Mesendoderm (in vitro differentiated cells): ENCODE measurements at regions not wholly inside any gene's neighbourhood (a gene's known extent, or its start where the extent isn't known, plus 50 kb on each side); places are given as distances from the start of the nearest gene placed in this dataset.

Source experiments
- DNase-seq: peaks from one replicate; pipeline ENCODE4 v3.0.0; 2013
- H2AK5ac ChIP-seq: 2 replicates; pipeline ENCODE4 v1.6.1; 2013; ENCODE audit warnings: low read length, inconsistent platforms
- H2BK120ac ChIP-seq: 2 replicates; pipeline ENCODE4 v1.6.1; 2013; ENCODE audit warnings: low read depth, mild to moderate bottlenecking, low read length, moderate library complexity, mixed read lengths
- H2BK15ac ChIP-seq: replicated peaks from 2 replicates; pipeline ENCODE4 v1.6.1; 2013; ENCODE audit warnings: low read depth, mild to moderate bottlenecking, moderate library complexity
- H2BK5ac ChIP-seq: 2 replicates; pipeline ENCODE4 v1.6.1; 2013; ENCODE audit warnings: low read length, inconsistent platforms
- H3K18ac ChIP-seq: 2 replicates; pipeline ENCODE4 v1.6.1; 2013; ENCODE audit warnings: mild to moderate bottlenecking, low read length, mixed read lengths
- H3K23ac ChIP-seq: one replicate; pipeline ENCODE4 v1.6.1; 2013; ENCODE audit warnings: low read length
- H3K27ac ChIP-seq: 2 replicates; pipeline ENCODE4 v1.5.1; 2013; ENCODE audit warnings: low read depth, mild to moderate bottlenecking, inconsistent platforms, low read length, moderate library complexity
- H3K27me3 ChIP-seq: 2 replicates; pipeline ENCODE4 v1.6.1; 2013; ENCODE audit warnings: low read length, control low read depth, mild to moderate bottlenecking, inconsistent platforms; ENCODE audit not compliant: insufficient read depth, poor library complexity
- H3K36me3 ChIP-seq: 2 replicates; pipeline ENCODE4 v1.6.1; 2013; ENCODE audit warnings: low read length, inconsistent platforms; ENCODE audit not compliant: control insufficient read depth, insufficient read depth
- H3K4ac ChIP-seq: one replicate; pipeline ENCODE4 v1.6.1; 2013; ENCODE audit warnings: low read depth, mild to moderate bottlenecking, low read length, moderate library complexity
- H3K4me1 ChIP-seq: 2 replicates; pipeline ENCODE4 v1.6.1; 2013; ENCODE audit warnings: low read depth, low read length, inconsistent platforms; ENCODE audit not compliant: control insufficient read depth
- H3K4me2 ChIP-seq: 2 replicates; pipeline ENCODE4 v1.6.1; 2013; ENCODE audit warnings: low read length
- H3K4me3 ChIP-seq: 2 replicates; pipeline ENCODE4 v1.5.1; 2013; ENCODE audit warnings: mild to moderate bottlenecking, low read length
- H3K56ac ChIP-seq: one replicate; pipeline ENCODE4 v1.6.1; 2013; ENCODE audit warnings: low read length
- H3K79me1 ChIP-seq: 2 replicates; pipeline ENCODE4 v1.6.1; 2013; ENCODE audit warnings: low read length, inconsistent platforms
- H3K79me2 ChIP-seq: 2 replicates; pipeline ENCODE4 v1.6.1; 2013; ENCODE audit warnings: mild to moderate bottlenecking, low read length; ENCODE audit not compliant: control insufficient read depth, insufficient read depth
- H3K9ac ChIP-seq: 2 replicates; pipeline ENCODE4 v1.6.1; 2013; ENCODE audit warnings: low read length, inconsistent platforms
- H4K5ac ChIP-seq: one replicate; pipeline ENCODE4 v1.6.1; 2013; ENCODE audit warnings: low read length
- H4K8ac ChIP-seq: one replicate; pipeline ENCODE4 v1.6.1; 2013; ENCODE audit warnings: low read depth, mild to moderate bottlenecking, control low read depth, low read length, moderate library complexity
- WGBS: extraction: QIAGEN DNeasy Blood & Tissue Kit; methylation state at CpG from one replicate; pipeline ENCODE4 v1.1.7; 2013; ENCODE audit warnings: low lambda C conversion rate, missing lambda C conversion rate; ENCODE audit not compliant: insufficient coverage; ENCODE audit errors: extremely low coverage; 5-methylcytosine and 5-hydroxymethylcytosine counted together

DNA sequence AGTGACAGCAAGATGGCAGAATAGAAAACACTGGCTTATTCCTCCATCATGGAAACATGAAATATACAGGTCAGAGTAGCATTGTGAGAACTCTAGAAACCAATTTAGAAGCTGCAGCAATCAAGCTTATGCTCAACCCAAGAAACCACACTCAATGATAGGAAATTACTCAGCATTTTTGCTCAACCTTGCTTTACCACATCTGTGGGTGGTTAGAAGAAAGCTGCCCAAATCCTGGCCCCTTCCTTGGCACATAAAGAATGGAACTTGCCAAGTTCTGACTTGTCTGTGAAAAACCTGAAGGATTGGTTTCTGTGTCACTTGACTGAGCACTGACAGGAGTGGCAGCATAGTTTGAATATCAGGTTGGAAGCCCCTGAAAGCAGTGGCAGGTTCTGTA, 108.0 kb upstream of the MOCS1 start:
- H3K4ac ChIP-seq = no peak overlapping the region
- H3K18ac ChIP-seq = no peak overlapping the region
- no peaks in the 10 kb centered on the region for H3K4me1 ChIP-seq
- H4K5ac ChIP-seq = no peak overlapping the region
- no peak overlapping the region for H3K4me2 ChIP-seq
- H4K8ac ChIP-seq = no peak overlapping the region
- no peak overlapping the region for H3K9ac ChIP-seq
- H3K79me2 ChIP-seq = no peaks in the 10 kb centered on the region
- no peak overlapping the region for H2BK15ac ChIP-seq
- no peak overlapping the region for H2AK5ac ChIP-seq
- no peak overlapping the region for H3K56ac ChIP-seq
- no peak overlapping the region for H2BK120ac ChIP-seq
- no peak overlapping the region for H3K23ac ChIP-seq
- no peak overlapping the region for H3K27ac ChIP-seq
- H3K4me3 ChIP-seq = no peak overlapping the region
- H3K36me3 ChIP-seq = no peaks in the 10 kb centered on the region
- H3K79me1 ChIP-seq = no peaks in the 10 kb centered on the region
- no peaks in the 10 kb centered on the region for H3K27me3 ChIP-seq
- no peak for DNase-seq
- no peak overlapping the region for H2BK5ac ChIP-seq

DNA sequence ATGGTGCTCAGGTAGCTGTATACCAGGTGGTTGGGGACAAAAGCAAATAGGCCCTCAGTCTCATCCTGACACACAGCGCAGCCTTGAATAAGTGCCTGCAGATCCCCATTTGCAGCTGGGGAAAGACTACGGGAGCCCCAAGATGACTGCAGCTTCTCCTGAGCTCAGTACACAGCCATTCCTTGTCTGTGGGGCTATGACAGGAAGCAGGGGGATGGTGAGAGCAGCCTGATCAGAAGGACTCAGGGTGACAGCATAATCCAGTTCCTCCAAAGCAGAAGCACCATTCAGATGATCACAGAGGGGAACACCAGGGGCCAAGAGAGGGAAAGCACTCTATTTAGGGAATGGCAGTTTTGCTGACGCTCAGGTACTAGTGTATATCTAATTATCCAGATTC, 104.8 kb upstream of the MOCS1 start:
- no CpG with 5 or more reads among the region's 3 CpGs for WGBS
- Histone ChIP-seq H3K79me2 (no peaks in the 10 kb centered on the region), H2AK5ac (no peak overlapping the region), H4K5ac (no peak overlapping the region), H3K79me1 (no peaks in the 10 kb centered on the region), H3K18ac (no peak overlapping the region), H3K27ac (no peak overlapping the region), H2BK5ac (no peak overlapping the region), H3K23ac (no peak overlapping the region), H3K4ac (no peak overlapping the region), H4K8ac (no peak overlapping the region), H3K4me1 (no peaks in the 10 kb centered on the region), H3K36me3 (no peaks in the 10 kb centered on the region), H3K4me3 (no peak overlapping the region), H2BK120ac (no peak overlapping the region), H3K4me2 (no peak overlapping the region), H3K9ac (no peak overlapping the region), H3K27me3 (no peaks in the 10 kb centered on the region), H2BK15ac (no peak overlapping the region), H3K56ac (no peak overlapping the region)
- DNase-seq = no peak

DNA sequence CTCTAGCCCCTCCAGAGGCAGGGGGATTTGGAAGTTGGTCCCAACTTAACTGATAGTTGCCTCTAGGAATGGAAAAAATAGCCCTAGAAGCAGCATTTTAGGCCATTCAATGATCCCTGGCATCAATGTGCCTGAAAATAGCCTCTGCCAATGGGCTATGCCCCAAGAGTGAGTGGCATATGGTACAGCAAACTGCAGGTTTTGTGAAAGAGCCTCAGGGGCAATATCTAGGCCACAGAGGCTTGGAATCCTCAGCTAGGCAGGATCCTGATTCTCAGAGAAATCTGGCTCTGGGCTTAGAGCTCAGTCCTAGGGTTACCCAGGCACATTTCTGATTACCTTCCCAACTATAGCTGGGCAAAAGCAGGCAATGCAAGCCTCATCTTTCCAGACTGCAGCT, 104.4 kb upstream of the MOCS1 start:
- H3K4me2 ChIP-seq = no peak overlapping the region
- H3K56ac ChIP-seq = no peak overlapping the region
- H3K36me3 ChIP-seq = no peaks in the 10 kb centered on the region
- H3K4me1 ChIP-seq = no peaks in the 10 kb centered on the region
- no peak overlapping the region for H2AK5ac ChIP-seq
- no peak overlapping the region for H4K8ac ChIP-seq
- no peak overlapping the region for H3K9ac ChIP-seq
- H2BK5ac ChIP-seq = no peak overlapping the region
- H2BK15ac ChIP-seq = no peak overlapping the region
- H3K4ac ChIP-seq = no peak overlapping the region
- no peak for DNase-seq
- no peak overlapping the region for H4K5ac ChIP-seq
- H3K27me3 ChIP-seq = no peaks in the 10 kb centered on the region
- no peaks in the 10 kb centered on the region for H3K79me1 ChIP-seq
- no peaks in the 10 kb centered on the region for H3K79me2 ChIP-seq
- H3K4me3 ChIP-seq = no peak overlapping the region
- no peak overlapping the region for H3K18ac ChIP-seq
- no peak overlapping the region for H2BK120ac ChIP-seq
- no peak overlapping the region for H3K27ac ChIP-seq
- no peak overlapping the region for H3K23ac ChIP-seq

- H3K23ac ChIP-seq = no peak overlapping the region
- H3K79me2 ChIP-seq = no peaks in the 10 kb centered on the region
- no peak overlapping the region for H4K5ac ChIP-seq
Observed at GRCh38 chr6:40037271-40037670, 103.0 kb upstream of the MOCS1 start.

GRCh38 chr6:40036186-40036585, 101.9 kb upstream of the MOCS1 start:
- Histone ChIP-seq H3K27me3 (no peaks in the 10 kb centered on the region), H3K4me2 (no peak overlapping the region), H3K4me1 (no peaks in the 10 kb centered on the region), H2BK5ac (no peak overlapping the region), H2BK120ac (no peak overlapping the region), H3K27ac (no peak overlapping the region), H2BK15ac (no peak overlapping the region), H2AK5ac (no peak overlapping the region), H3K36me3 (no peaks in the 10 kb centered on the region), H3K79me1 (no peaks in the 10 kb centered on the region), H4K5ac (no peak overlapping the region), H3K9ac (no peak overlapping the region), H3K18ac (no peak overlapping the region), H3K4ac (no peak overlapping the region), H3K79me2 (no peaks in the 10 kb centered on the region), H4K8ac (no peak overlapping the region), H3K4me3 (no peak overlapping the region), H3K23ac (no peak overlapping the region), H3K56ac (no peak overlapping the region)
- DNase-seq = peak; percentile 11
- no CpG with 5 or more reads among the region's 2 CpGs for WGBS

More at GRCh38 chr6:40037271-40037670, 103.0 kb upstream of the MOCS1 start:
- no peaks in the 10 kb centered on the region for H3K27me3 ChIP-seq
- H2BK120ac ChIP-seq = no peak overlapping the region
- no peaks in the 10 kb centered on the region for H3K36me3 ChIP-seq
- H2AK5ac ChIP-seq = no peak overlapping the region
- no peaks in the 10 kb centered on the region for H3K79me1 ChIP-seq
- H4K8ac ChIP-seq = no peak overlapping the region
- H3K4me1 ChIP-seq = no peaks in the 10 kb centered on the region
- no peak for DNase-seq
- no peak overlapping the region for H2BK5ac ChIP-seq
- H3K18ac ChIP-seq = no peak overlapping the region
- H3K56ac ChIP-seq = no peak overlapping the region
- no peak overlapping the region for H3K4me2 ChIP-seq
- no peak overlapping the region for H3K27ac ChIP-seq
- H3K4ac ChIP-seq = no peak overlapping the region
- no peak overlapping the region for H3K4me3 ChIP-seq
- no peak overlapping the region for H3K9ac ChIP-seq
- no peak overlapping the region for H2BK15ac ChIP-seq

GRCh38 chr6:40028449-40028848, 94.2 kb upstream of the MOCS1 start:
- Histone ChIP-seq H3K4me3 (no peak overlapping the region), H3K23ac (no peak overlapping the region), H4K5ac (no peak overlapping the region), H3K4me2 (no peak overlapping the region), H3K36me3 (no peaks in the 10 kb centered on the region), H2BK15ac (no peak overlapping the region), H2BK5ac (no peak overlapping the region), H2BK120ac (no peak overlapping the region), H3K56ac (no peak overlapping the region), H4K8ac (no peak overlapping the region), H3K18ac (no peak overlapping the region), H3K27ac (no peak overlapping the region), H3K79me2 (no peaks in the 10 kb centered on the region), H3K4ac (no peak overlapping the region), H3K27me3 (no peaks in the 10 kb centered on the region), H2AK5ac (no peak overlapping the region), H3K79me1 (no peaks in the 10 kb centered on the region), H3K4me1 (no peaks in the 10 kb centered on the region), H3K9ac (no peak overlapping the region)
- WGBS = no CpG with 5 or more reads among the region's 1 CpG
- DNase-seq = no peak
